Nephron progenitor cell (in vitro differentiated cells): ENCODE measurements at regions not wholly inside any gene's neighbourhood (a gene's known extent, or its start where the extent isn't known, plus 50 kb on each side); places are given as distances from the start of the nearest gene placed in this dataset.

Experiments used
- DNase-seq: peaks from one replicate; pipeline ENCODE4 v3.0.0; 2021
- H3K27ac Mint-ChIP-seq: 2 replicates; pipeline ENCODE4 v1.8.0; 2021; ENCODE audit warnings: mild to moderate bottlenecking, moderate library complexity, mixed read lengths
- H3K27me3 Mint-ChIP-seq: 2 replicates; pipeline ENCODE4 v1.8.0; 2021; ENCODE audit warnings: mild to moderate bottlenecking, low read depth, mixed read lengths; ENCODE audit not compliant: poor library complexity
- H3K36me3 Mint-ChIP-seq: 2 replicates; pipeline ENCODE4 v1.8.0; 2021; ENCODE audit warnings: low read depth, mixed read lengths
- H3K4me1 Mint-ChIP-seq: 2 replicates; pipeline ENCODE4 v1.8.0; 2021; ENCODE audit warnings: mixed read lengths
- H3K4me3 Mint-ChIP-seq: 2 replicates; pipeline ENCODE4 v1.8.0; 2021; ENCODE audit warnings: mild to moderate bottlenecking, moderate library complexity, mixed read lengths
- H3K9me3 Mint-ChIP-seq: 2 replicates; pipeline ENCODE4 v1.8.0; 2021; ENCODE audit warnings: mild to moderate bottlenecking, moderate library complexity, mixed read lengths
- CTCF ChIP-seq: fragments of 200-600 bp; sonication (generic); IDR thresholded peaks from 2 replicates; pipeline ENCODE4 v1.5.0; 2021; ENCODE audit warnings: antibody characterized with exemption

GRCh38 chr15:81483496-81483895, 109.5 kb upstream of the TMC3 start:
- no peak for TF ChIP-seq CTCF
- H3K9me3 Mint-ChIP-seq: peaks cover 1% of the 10 kb centered on the region
- H3K27me3 Mint-ChIP-seq: peaks cover 5% of the 10 kb centered on the region
- H3K27ac Mint-ChIP-seq: no peak overlapping the region
- no peak overlapping the region for H3K4me3 Mint-ChIP-seq
- DNase-seq: no peak
- peaks cover 16% of the 10 kb centered on the region for H3K4me1 Mint-ChIP-seq
- H3K36me3 Mint-ChIP-seq: no peaks in the 10 kb centered on the region

DNA sequence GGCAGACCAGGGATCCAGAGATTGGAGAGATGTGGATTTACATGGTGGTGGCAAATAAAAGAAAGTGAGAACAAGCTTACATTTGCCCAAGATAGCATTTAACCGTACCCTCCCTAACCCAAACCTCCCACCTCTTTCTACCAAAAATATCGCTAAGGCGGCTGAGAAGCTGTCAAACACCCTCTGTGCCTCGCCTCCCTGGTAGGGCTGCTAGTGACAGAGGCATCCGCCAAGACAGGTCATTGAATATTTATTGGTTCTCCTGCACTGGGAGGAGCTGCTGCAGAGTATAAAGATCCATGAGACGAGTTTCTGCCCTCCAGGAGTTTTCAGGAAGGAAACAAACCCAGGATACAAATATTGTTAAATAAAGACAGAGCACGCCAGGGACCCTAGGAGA, 107.3 kb upstream of the TMC3 start:
- H3K4me3 Mint-ChIP-seq: no peak overlapping the region
- peaks cover 16% of the 10 kb centered on the region for H3K4me1 Mint-ChIP-seq
- H3K36me3 Mint-ChIP-seq: no peaks in the 10 kb centered on the region
- DNase-seq: peak; percentile 7
- TF ChIP-seq CTCF: no peak
- H3K27me3 Mint-ChIP-seq: peaks cover 5% of the 10 kb centered on the region
- no peaks in the 10 kb centered on the region for H3K9me3 Mint-ChIP-seq
- no peak overlapping the region for H3K27ac Mint-ChIP-seq

DNA sequence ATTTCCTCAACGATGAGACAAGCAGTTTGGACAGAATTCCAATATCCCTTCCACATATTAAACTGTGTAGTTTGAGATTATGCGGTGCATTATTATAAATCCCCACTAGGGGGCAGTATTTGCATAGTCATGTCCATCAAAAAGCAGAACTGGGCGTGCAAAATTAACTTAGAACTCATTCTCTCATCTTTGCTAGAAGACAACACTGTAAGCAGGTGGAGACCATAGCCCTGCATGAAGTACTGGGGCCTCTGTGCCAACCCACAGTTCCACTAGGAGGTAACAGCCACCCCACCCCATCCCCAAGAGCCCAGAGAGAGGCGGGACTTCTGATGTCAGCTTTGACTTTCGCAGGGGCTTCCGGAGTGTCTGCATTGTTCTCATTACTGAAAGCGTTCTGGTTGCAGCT, 106.6 kb upstream of the TMC3 start:
- no peak overlapping the region for H3K27ac Mint-ChIP-seq
- H3K4me3 Mint-ChIP-seq: no peak overlapping the region
- DNase-seq: peak; percentile 49
- H3K9me3 Mint-ChIP-seq: no peaks in the 10 kb centered on the region
- no peaks in the 10 kb centered on the region for H3K36me3 Mint-ChIP-seq
- peaks cover 16% of the 10 kb centered on the region for H3K4me1 Mint-ChIP-seq
- TF ChIP-seq CTCF: peak; percentile 85
- peaks cover 5% of the 10 kb centered on the region for H3K27me3 Mint-ChIP-seq

DNA sequence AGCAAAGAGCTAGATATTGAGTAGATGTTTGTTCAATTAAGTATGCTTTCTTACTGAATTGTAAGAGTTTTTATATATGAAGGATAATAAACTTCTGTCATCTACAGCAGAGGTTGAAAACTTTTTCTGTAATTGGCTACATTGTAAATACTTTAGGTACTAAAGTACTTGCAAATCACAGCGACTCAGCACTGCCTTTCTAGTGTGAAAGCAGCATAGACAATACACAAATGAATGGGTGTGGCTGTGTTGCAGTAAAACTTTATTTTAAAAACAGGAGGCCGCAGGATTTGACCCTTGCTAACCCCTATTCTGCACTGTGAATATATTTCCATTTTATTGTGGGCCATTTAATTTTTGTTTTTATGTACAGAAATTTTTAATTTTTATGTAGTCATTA, 104.3 kb upstream of the TMC3 start:
- no peak for DNase-seq
- Mint-ChIP-seq H3K9me3 (no peaks in the 10 kb centered on the region), H3K4me3 (no peak overlapping the region), H3K36me3 (no peaks in the 10 kb centered on the region), H3K27ac (no peak overlapping the region), H3K4me1 (peaks cover 16% of the 10 kb centered on the region), H3K27me3 (no peaks in the 10 kb centered on the region)
- no peak for TF ChIP-seq CTCF

GRCh38 chr15:81475926-81476325, 101.9 kb upstream of the TMC3 start:
- Mint-ChIP-seq H3K4me3 (no peak overlapping the region), H3K27ac (no peak overlapping the region), H3K9me3 (no peaks in the 10 kb centered on the region), H3K36me3 (no peaks in the 10 kb centered on the region), H3K4me1 (peaks cover 6% of the 10 kb centered on the region), H3K27me3 (no peaks in the 10 kb centered on the region)
- no peak for TF ChIP-seq CTCF
- no peak for DNase-seq

GRCh38 chr15:81475471-81475870, 101.5 kb upstream of the TMC3 start:
- Mint-ChIP-seq H3K4me3 (no peak overlapping the region), H3K4me1 (peaks cover 1% of the 10 kb centered on the region), H3K27me3 (peaks cover under 1% of the 10 kb centered on the region)

More at GRCh38 chr15:81475471-81475870, 101.5 kb upstream of the TMC3 start:
- Mint-ChIP-seq H3K27ac (no peak overlapping the region), H3K9me3 (no peaks in the 10 kb centered on the region), H3K36me3 (no peaks in the 10 kb centered on the region)
- TF ChIP-seq CTCF: no peak
- DNase-seq: no peak
